ENCODE measurements at regions not wholly inside any gene's neighbourhood (a gene's known extent, or its start where the extent isn't known, plus 50 kb on each side); places are given as distances from the start of the nearest gene placed in this dataset.

DNA sequence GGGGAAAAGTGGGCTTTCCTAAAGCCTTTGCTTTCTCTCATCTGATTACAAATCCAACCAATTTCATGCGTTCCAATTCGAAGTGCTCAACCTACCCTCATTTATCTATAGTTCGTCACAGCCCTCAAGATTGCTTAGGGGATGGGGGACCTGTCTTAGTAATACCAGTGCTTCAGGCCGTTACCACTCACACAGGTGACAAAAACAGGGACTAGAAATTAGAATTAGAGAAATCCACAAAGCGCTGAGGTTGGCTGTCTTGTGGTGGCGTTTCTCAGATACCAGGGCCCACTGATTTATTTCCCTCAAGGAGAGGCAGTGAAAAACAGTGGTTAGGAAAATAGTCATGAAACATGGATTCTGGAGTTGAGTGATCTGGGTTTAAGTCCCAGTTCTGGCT lies 121.6 kb upstream of the SPACA1 start:
- POLR2A ChIA-PET = interaction anchor here (0.6 kb wide), 1 partner anchor 474 kb away, joined by 3 read pairs; no protein-coding TSS in a partner anchor
- H3K4me3 ChIP-seq (replicated peaks in 1 of 3; ENCODE audit: insufficient read depth in 1 of 3, low read depth in 1 of 3, low read length in 3 of 3) = no peak overlapping the region
- no peaks in the 10 kb centered on the region for H4K20me1 ChIP-seq (replicated peaks; ENCODE audit: control insufficient read depth, extremely low read depth, insufficient read depth, low read length)
- dilution Hi-C loops (cut with MboI; ENCODE audit: extremely low pct_ligation_motif_present, low sequenced_read_pairs) = loop anchor here (25.0 kb wide), 1 partner anchor 536 kb away; no protein-coding TSS in a partner anchor
- no peaks in the 10 kb centered on the region for H3K4me1 ChIP-seq (ENCODE audit: control insufficient read depth, extremely low read depth, insufficient read depth, low read length)
- TF ChIP-seq, protein P1, sequence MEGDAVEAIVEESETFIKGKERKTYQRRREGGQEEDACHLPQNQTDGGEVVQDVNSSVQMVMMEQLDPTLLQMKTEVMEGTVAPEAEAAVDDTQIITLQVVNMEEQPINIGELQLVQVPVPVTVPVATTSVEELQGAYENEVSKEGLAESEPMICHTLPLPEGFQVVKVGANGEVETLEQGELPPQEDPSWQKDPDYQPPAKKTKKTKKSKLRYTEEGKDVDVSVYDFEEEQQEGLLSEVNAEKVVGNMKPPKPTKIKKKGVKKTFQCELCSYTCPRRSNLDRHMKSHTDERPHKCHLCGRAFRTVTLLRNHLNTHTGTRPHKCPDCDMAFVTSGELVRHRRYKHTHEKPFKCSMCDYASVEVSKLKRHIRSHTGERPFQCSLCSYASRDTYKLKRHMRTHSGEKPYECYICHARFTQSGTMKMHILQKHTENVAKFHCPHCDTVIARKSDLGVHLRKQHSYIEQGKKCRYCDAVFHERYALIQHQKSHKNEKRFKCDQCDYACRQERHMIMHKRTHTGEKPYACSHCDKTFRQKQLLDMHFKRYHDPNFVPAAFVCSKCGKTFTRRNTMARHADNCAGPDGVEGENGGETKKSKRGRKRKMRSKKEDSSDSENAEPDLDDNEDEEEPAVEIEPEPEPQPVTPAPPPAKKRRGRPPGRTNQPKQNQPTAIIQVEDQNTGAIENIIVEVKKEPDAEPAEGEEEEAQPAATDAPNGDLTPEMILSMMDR (IDR thresholded peaks at IDR 0.05; ENCODE audit: extremely low read depth in 1 of 2, insufficient read depth in 1 of 2, low read depth in 1 of 2, low read length in 2 of 2) = no peak
- TF ChIP-seq GATA2 (IDR thresholded peaks at IDR 0.05; ENCODE audit: insufficient read depth, insufficient read length, low read depth, low read length) (no peak), FOS (IDR thresholded peaks at IDR 0.05; ENCODE audit: borderline replicate concordance, insufficient read depth, low read length) (no peak), JUN (IDR thresholded peaks at IDR 0.05; ENCODE audit: borderline replicate concordance, insufficient read depth, insufficient read length, low read depth) (no peak)
- no peak for FAIRE-seq
- H3K27ac ChIP-seq (ENCODE audit: insufficient read depth, low read depth, low read length) = no peak overlapping the region
- H3K9ac ChIP-seq (replicated peaks; ENCODE audit: extremely low read depth, insufficient read depth, low read length) = no peak overlapping the region
- no peak overlapping the region for H3K4me2 ChIP-seq (ENCODE audit: insufficient read depth, low read length)
- intact Hi-C loops (cut with micrococcal nuclease) = no loop called here
- H2AFZ ChIP-seq (ENCODE audit: low read depth, low read length) = no peak overlapping the region
- H3K36me3 ChIP-seq (ENCODE audit: control insufficient read depth in 2 of 2, extremely low read depth in 1 of 2, insufficient read depth in 2 of 2, low read length in 2 of 2) = no peaks in the 10 kb centered on the region
- no peaks in the 10 kb centered on the region for H3K9me3 ChIP-seq (replicated peaks; ENCODE audit: control insufficient read depth, insufficient read depth, low read length)
- H3K9me1 ChIP-seq (replicated peaks; ENCODE audit: control insufficient read depth, extremely low read depth, insufficient read depth, low read length) = no peaks in the 10 kb centered on the region
- BruUV-seq (replicated peaks) = no TSS peak
- no peak for DNase-seq (ENCODE audit: low read depth, low spot score)
- CTCF ChIA-PET = interaction anchor here (1.2 to 6.9 kb wide), 3 partner anchors 8 to 944 kb away, joined by 3 to 152 read pairs (median 5); no protein-coding TSS in a partner anchor
- no peaks in the 10 kb centered on the region for H3K79me2 ChIP-seq (ENCODE audit: control insufficient read depth, insufficient read depth, low read length)
- H3K27me3 ChIP-seq (ENCODE audit: control insufficient read depth in 2 of 2, insufficient read depth in 2 of 2, low read length in 2 of 2) = peaks cover 0 to 2% of the 10 kb centered on the region in 2 experiments
